GM19351 (cell line): ENCODE measurements at regions not wholly inside any gene's neighbourhood (a gene's known extent, or its start where the extent isn't known, plus 50 kb on each side); places are given as distances from the start of the nearest gene placed in this dataset.

ENCODE experiments used
- ATAC-seq: cut with Tn5 transposase; IDR thresholded peaks from one replicate; pipeline ENCODE4 v1.9.1; 2021; ENCODE audit warnings: mild to moderate bottlenecking, moderate library complexity; ENCODE audit not compliant: unreplicated experiment

DNA sequence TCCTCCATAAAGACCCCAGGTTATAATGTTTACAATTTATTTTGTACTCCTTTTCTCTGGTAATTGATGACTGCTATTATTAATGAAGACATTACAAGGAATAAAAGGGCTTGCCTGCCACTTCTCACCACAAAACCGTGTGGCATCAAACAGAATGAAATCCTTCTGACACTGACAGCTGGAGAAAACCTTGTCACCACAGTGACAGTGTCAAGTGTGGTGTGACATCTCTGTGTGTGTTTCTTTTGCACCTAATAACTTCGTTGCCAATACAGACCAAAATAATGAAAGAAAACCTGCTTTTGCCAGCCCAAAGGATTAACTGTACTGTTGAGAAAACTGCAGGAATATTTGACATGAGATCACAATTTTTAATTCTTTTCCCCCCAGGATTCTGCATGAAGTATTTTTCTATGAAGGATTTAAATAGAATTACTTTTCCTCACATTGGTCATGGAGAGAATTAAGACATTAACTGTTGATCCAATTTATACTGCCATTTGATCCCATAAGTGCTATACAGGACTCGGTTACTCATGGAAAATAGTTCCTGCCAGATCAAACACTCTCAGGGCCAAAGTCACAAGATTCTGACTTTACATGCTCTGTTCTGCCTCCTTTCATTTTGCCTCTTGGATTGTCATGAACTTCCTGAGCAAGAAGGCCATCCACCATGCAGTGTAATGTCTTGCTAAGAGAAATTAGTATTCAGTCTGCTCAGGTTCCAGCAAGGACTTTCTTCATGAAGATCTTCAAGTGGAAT, 60.4 kb upstream of the IFNG-AS1 start:
- no peak for ATAC-seq

DNA sequence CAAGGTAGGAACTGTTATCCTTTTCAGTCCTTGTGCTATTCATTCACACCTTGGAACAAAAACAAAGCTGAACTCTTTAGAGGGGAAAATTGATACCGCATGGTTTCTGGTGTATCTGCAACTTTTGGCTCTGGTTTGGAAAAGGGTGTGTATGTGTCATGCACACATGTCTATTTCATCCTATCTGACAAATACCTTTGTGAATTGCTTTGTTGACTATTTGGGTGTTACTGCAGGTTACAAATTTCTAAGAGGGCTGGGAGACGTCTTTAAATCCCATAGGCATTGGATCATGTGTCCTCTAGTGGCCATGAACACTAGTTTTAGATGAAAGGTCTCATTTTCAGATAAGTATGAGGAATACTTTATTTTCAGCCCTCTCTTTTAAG, 59.9 kb upstream of the IFNG-AS1 start:
- no peak for ATAC-seq

DNA sequence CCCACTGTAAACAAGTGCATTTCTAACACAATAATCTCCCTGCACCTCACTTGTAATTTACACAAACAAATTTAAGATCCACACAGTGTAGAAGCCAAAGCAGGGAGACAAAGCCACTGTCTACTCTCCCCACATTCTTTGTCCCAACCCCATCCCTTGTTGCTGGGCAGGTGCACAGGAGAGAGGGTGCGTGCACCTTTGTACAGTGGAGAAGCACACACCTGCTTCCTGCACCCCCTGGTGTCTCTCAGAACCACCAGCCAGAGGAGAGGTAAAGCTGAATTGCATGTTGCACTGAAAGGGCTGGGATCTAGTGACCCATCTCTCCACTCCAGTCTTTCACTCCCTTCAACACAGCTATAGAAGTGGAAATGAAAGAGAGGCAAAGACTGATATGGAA, 51.4 kb upstream of the IFNG-AS1 start:
- ATAC-seq = no peak
